OCI-LY1 (cell line): ENCODE measurements at regions not wholly inside any gene's neighbourhood (a gene's known extent, or its start where the extent isn't known, plus 50 kb on each side); places are given as distances from the start of the nearest gene placed in this dataset.

Source experiments
- H2AFZ ChIP-seq: fragments of 200-600 bp; sonication (generic), shearing (Covaris generic); 2 replicates; pipeline ENCODE4 v1.6.0; 2014; ENCODE audit warnings: antibody characterized with exemption, mild to moderate bottlenecking, low read length
- H3F3A ChIP-seq: fragments of 200-600 bp; sonication (generic), shearing (Covaris generic); 2 replicates; pipeline ENCODE4 v1.6.0; 2014; ENCODE audit warnings: mild to moderate bottlenecking, antibody characterized with exemption, low read length, moderate library complexity; ENCODE audit not compliant: insufficient read depth
- H3K27ac ChIP-seq: fragments of 200-600 bp; sonication (generic); 2 replicates; pipeline ENCODE4 v1.5.1; 2014; ENCODE audit warnings: low read length, mixed run types, mild to moderate bottlenecking, low read depth; ENCODE audit not compliant: poor library complexity, severe bottlenecking
- H3K27me3 ChIP-seq: fragments of 200-600 bp; sonication (generic); 2 replicates; pipeline ENCODE4 v1.6.0; 2014; ENCODE audit warnings: antibody characterized with exemption, mild to moderate bottlenecking, low read length, moderate library complexity; ENCODE audit not compliant: insufficient read depth
- H3K36me3 ChIP-seq: fragments of 200-600 bp; sonication (generic); 2 replicates; pipeline ENCODE4 v1.6.1; 2014; ENCODE audit warnings: mild to moderate bottlenecking, antibody characterized with exemption, low read length, moderate library complexity, mixed read lengths; ENCODE audit not compliant: insufficient read depth
- H3K4me1 ChIP-seq: fragments of 200-600 bp; sonication (generic); 2 replicates; pipeline ENCODE4 v1.5.1; 2014; ENCODE audit warnings: mild to moderate bottlenecking, low read length, moderate library complexity; ENCODE audit not compliant: insufficient read depth, severe bottlenecking
- H3K4me2 ChIP-seq: fragments of 200-600 bp; sonication (generic), shearing (Covaris generic); 2 replicates; pipeline ENCODE4 v1.6.1; 2014; ENCODE audit warnings: low read length
- H3K4me3 ChIP-seq: fragments of 200-600 bp; sonication (generic); 2 replicates; pipeline ENCODE4 v1.5.1; 2014; ENCODE audit warnings: low read length, low read depth, mild to moderate bottlenecking, mixed read lengths; ENCODE audit not compliant: poor library complexity, severe bottlenecking
- H3K79me2 ChIP-seq: fragments of 200-600 bp; shearing (Covaris generic); 2 replicates; pipeline ENCODE4 v1.6.1; 2016; ENCODE audit warnings: mixed run types, low read length, mixed read lengths; ENCODE audit not compliant: insufficient read depth
- H3K9ac ChIP-seq: fragments of 200-600 bp; sonication (generic), shearing (Covaris generic); 2 replicates; pipeline ENCODE4 v1.6.1; 2014; ENCODE audit warnings: mild to moderate bottlenecking, low read length, mixed read lengths
- H3K9me2 ChIP-seq: fragments of 200-600 bp; sonication (generic), shearing (Covaris generic); 2 replicates; pipeline ENCODE4 v1.6.1; 2014; ENCODE audit warnings: low read depth, mild to moderate bottlenecking, low read length, mixed read lengths
- H3K9me3 ChIP-seq: fragments of 200-600 bp; shearing (Covaris generic); 2 replicates; pipeline ENCODE4 v1.6.1; 2014; ENCODE audit warnings: low read length, mixed read lengths
- H4K20me1 ChIP-seq: fragments of 200-600 bp; sonication (generic), shearing (Covaris generic); 2 replicates; pipeline ENCODE4 v1.6.0; 2016; ENCODE audit warnings: mild to moderate bottlenecking, low read length; ENCODE audit not compliant: insufficient read depth
- CTCF ChIP-seq: fragments of 200-600 bp; sonication (generic), shearing (Covaris generic); IDR thresholded peaks from 2 replicates; pipeline ENCODE4 v1.5.1; 2017; ENCODE audit warnings: mild to moderate bottlenecking, antibody characterized with exemption, low read length, moderate library complexity, mixed read lengths
- EZH2 ChIP-seq: fragments of 200-600 bp; sonication (generic), shearing (Covaris generic); IDR thresholded peaks from 2 replicates; pipeline ENCODE4 v1.8.0; 2017; ENCODE audit warnings: borderline replicate concordance, mixed run types, mild to moderate bottlenecking, antibody characterized with exemption, low read length, moderate library complexity, mixed read lengths

- TF ChIP-seq EZH2 (no peak), CTCF (no peak)
- no peak overlapping the region for H2AFZ ChIP-seq
These were observed 321.5 kb upstream of the PTBP2 start for GRCh38 chr1:96400089-96400488.

GRCh38 chr1:96409087-96409486 lies 312.5 kb upstream of the PTBP2 start:
- no peak overlapping the region for H2AFZ ChIP-seq
- H3F3A ChIP-seq: no peaks in the 10 kb centered on the region
- no peak overlapping the region for H3K4me3 ChIP-seq
- no peak overlapping the region for H3K4me2 ChIP-seq
- no peaks in the 10 kb centered on the region for H3K27me3 ChIP-seq
- no peaks in the 10 kb centered on the region for H3K4me1 ChIP-seq
- no peaks in the 10 kb centered on the region for H3K36me3 ChIP-seq
- no peak overlapping the region for H3K27ac ChIP-seq
- no peaks in the 10 kb centered on the region for H3K79me2 ChIP-seq
- no peak overlapping the region for H3K9ac ChIP-seq
- no peaks in the 10 kb centered on the region for H4K20me1 ChIP-seq
- no peaks in the 10 kb centered on the region for H3K9me3 ChIP-seq
- no peaks in the 10 kb centered on the region for H3K9me2 ChIP-seq
- TF ChIP-seq CTCF (no peak), EZH2 (no peak)

More at GRCh38 chr1:96400089-96400488, 321.5 kb upstream of the PTBP2 start:
- H3K36me3 ChIP-seq: no peaks in the 10 kb centered on the region
- H3K27ac ChIP-seq: no peak overlapping the region
- H4K20me1 ChIP-seq: no peaks in the 10 kb centered on the region
- no peaks in the 10 kb centered on the region for H3K79me2 ChIP-seq
- H3F3A ChIP-seq: no peaks in the 10 kb centered on the region
- no peaks in the 10 kb centered on the region for H3K4me1 ChIP-seq
- H3K9me3 ChIP-seq: no peaks in the 10 kb centered on the region
- H3K4me2 ChIP-seq: no peak overlapping the region
- no peak overlapping the region for H3K4me3 ChIP-seq
- no peak overlapping the region for H3K9ac ChIP-seq
- no peaks in the 10 kb centered on the region for H3K27me3 ChIP-seq
- H3K9me2 ChIP-seq: no peaks in the 10 kb centered on the region

GRCh38 chr1:96409689-96410088 lies 311.9 kb upstream of the PTBP2 start:
- Histone ChIP-seq H2AFZ (no peak overlapping the region), H3K4me3 (no peak overlapping the region), H3K27ac (no peak overlapping the region), H3K4me2 (no peak overlapping the region), H4K20me1 (no peaks in the 10 kb centered on the region), H3K4me1 (no peaks in the 10 kb centered on the region), H3K79me2 (no peaks in the 10 kb centered on the region), H3K27me3 (no peaks in the 10 kb centered on the region), H3K9ac (no peak overlapping the region), H3K9me3 (no peaks in the 10 kb centered on the region), H3F3A (no peaks in the 10 kb centered on the region), H3K9me2 (no peaks in the 10 kb centered on the region), H3K36me3 (no peaks in the 10 kb centered on the region)
- TF ChIP-seq EZH2: no peak
- no peak for TF ChIP-seq CTCF
